ENCODE measurements at regions not wholly inside any gene's neighbourhood (a gene's known extent, or its start where the extent isn't known, plus 50 kb on each side); places are given as distances from the start of the nearest gene placed in this dataset.
"Not testable (repeated sequence)": the region's sequence is repeated elsewhere in the genome, so short reads cannot be mapped to it uniquely, and the experiment has no call there.

GRCh38 chr2:8344144-8345097 is 337.4 kb upstream of the ID2 start:
- CTCF ChIA-PET: no interaction called here
- DNase-seq (ENCODE audit: extremely low spot score): no peak
- POLR2A ChIA-PET: no interaction called here
- no peak for TF ChIP-seq CTCF (IDR thresholded peaks at IDR 0.05; ENCODE audit: control extremely low read depth, extremely low read depth, low read depth, missing control alignments)

- TF ChIP-seq CTCF (IDR thresholded peaks at IDR 0.05; ENCODE audit: control extremely low read depth, extremely low read depth, low read depth, missing control alignments): no peak
- ChIA-PET POLR2A (no interaction called here), CTCF (interaction anchor here (1.2 to 1.4 kb wide), 2 partner anchors 30 to 106 kb away, joined by 3 to 4 read pairs; no protein-coding TSS in a partner anchor)
- DNase-seq (ENCODE audit: extremely low spot score): no peak
These were observed 336.7 kb upstream of the ID2 start for GRCh38 chr2:8345200-8345599.

GRCh38 chr2:8346208-8346607 is 335.6 kb upstream of the ID2 start:
- POLR2A ChIA-PET: no interaction called here
- DNase-seq (ENCODE audit: extremely low spot score): no peak
- CTCF ChIA-PET: interaction anchor here (1.2 to 1.4 kb wide), 3 partner anchors 17 to 107 kb away, joined by 3 to 4 read pairs (median 3); no protein-coding TSS in a partner anchor
- TF ChIP-seq CTCF (IDR thresholded peaks at IDR 0.05; ENCODE audit: control extremely low read depth, extremely low read depth, low read depth, missing control alignments): no peak

GRCh38 chr2:8346706-8347430 is 335.0 kb upstream of the ID2 start:
- TF ChIP-seq CTCF (IDR thresholded peaks at IDR 0.05; ENCODE audit: control extremely low read depth, extremely low read depth, low read depth, missing control alignments): no peak
- ChIA-PET POLR2A (no interaction called here), CTCF (interaction anchor here (1.3 to 1.4 kb wide), 2 partner anchors 16 to 107 kb away, joined by 3 read pairs; no protein-coding TSS in a partner anchor)
- no peak for DNase-seq (ENCODE audit: extremely low spot score)

GRCh38 chr2:8348911-8349310 is 332.9 kb upstream of the ID2 start:
- CTCF ChIA-PET; POLR2A ChIA-PET; DNase-seq (ENCODE audit: extremely low spot score): not testable (repeated sequence)

- DNase-seq (ENCODE audit: extremely low spot score): no peak
- ChIA-PET POLR2A (no interaction called here), CTCF (interaction anchor here (0.6 kb wide), 1 partner anchor 76 kb away, joined by 3 read pairs; no protein-coding TSS in a partner anchor)
- TF ChIP-seq CTCF (IDR thresholded peaks at IDR 0.05; ENCODE audit: control extremely low read depth, extremely low read depth, low read depth, missing control alignments): no peak
These were observed 329.6 kb upstream of the ID2 start for GRCh38 chr2:8352296-8352695.

- POLR2A ChIA-PET: no interaction called here
- CTCF ChIA-PET: no interaction called here
- TF ChIP-seq CTCF (IDR thresholded peaks at IDR 0.05; ENCODE audit: control extremely low read depth, extremely low read depth, low read depth, missing control alignments): no peak
- no peak for DNase-seq (ENCODE audit: extremely low spot score)
These were observed 328.9 kb upstream of the ID2 start for GRCh38 chr2:8352989-8353388.
